Chondrocyte (in vitro differentiated cells): ENCODE measurements at regions not wholly inside any gene's neighbourhood (a gene's known extent, or its start where the extent isn't known, plus 50 kb on each side); places are given as distances from the start of the nearest gene placed in this dataset.

ENCODE experiments used
- DNase-seq: peaks from one replicate; pipeline ENCODE4 v3.0.0; 2021; ENCODE audit warnings: mixed read lengths, low spot score
- H3K27ac Mint-ChIP-seq: one replicate; pipeline ENCODE4 v1.8.0; 2021; ENCODE audit warnings: mild to moderate bottlenecking, moderate library complexity, mixed read lengths; ENCODE audit not compliant: unreplicated experiment
- H3K27me3 Mint-ChIP-seq: 2 replicates; pipeline ENCODE4 v1.8.0; 2021; ENCODE audit warnings: low read depth, mixed read lengths
- H3K36me3 Mint-ChIP-seq: 2 replicates; pipeline ENCODE4 v1.8.0; 2021; ENCODE audit warnings: low read depth, mixed read lengths
- H3K4me1 Mint-ChIP-seq: 2 replicates; pipeline ENCODE4 v1.8.0; 2021; ENCODE audit warnings: low read depth, mild to moderate bottlenecking, mixed read lengths
- H3K4me3 Mint-ChIP-seq: one replicate; pipeline ENCODE4 v1.8.0; 2021; ENCODE audit warnings: mild to moderate bottlenecking, moderate library complexity, mixed read lengths; ENCODE audit not compliant: unreplicated experiment
- H3K9me3 Mint-ChIP-seq: 2 replicates; pipeline ENCODE4 v1.8.0; 2021; ENCODE audit warnings: low read depth, mixed read lengths
- TF ChIP-seq, protein P1 (sequence below): fragments of 200-600 bp; sonication (generic); IDR thresholded peaks from 2 replicates; pipeline ENCODE4 v1.5.0; 2021; ENCODE audit warnings: antibody characterized with exemption, mild to moderate bottlenecking, moderate library complexity

DNA sequence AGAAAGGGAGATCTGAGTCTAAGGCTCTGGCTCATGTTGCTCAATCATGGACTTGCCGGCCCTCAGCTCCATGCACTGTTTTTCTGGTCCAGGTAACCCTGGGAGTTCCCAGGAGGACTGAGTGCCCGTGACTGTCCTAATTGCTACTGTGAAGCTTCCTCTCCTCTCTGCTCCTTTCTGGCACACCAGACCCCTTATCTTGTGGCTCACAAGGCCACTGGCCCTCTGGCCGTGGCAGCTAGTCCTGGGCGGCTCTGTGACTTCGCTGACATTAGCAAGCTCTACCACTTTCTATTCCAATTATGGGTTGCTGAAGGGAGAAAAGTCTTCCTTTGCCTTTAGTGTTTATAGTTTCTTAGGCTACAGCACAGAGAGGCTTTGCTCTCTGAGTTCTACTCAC is 380.2 kb downstream of the RWDD3 start:
- TF ChIP-seq, protein P1, sequence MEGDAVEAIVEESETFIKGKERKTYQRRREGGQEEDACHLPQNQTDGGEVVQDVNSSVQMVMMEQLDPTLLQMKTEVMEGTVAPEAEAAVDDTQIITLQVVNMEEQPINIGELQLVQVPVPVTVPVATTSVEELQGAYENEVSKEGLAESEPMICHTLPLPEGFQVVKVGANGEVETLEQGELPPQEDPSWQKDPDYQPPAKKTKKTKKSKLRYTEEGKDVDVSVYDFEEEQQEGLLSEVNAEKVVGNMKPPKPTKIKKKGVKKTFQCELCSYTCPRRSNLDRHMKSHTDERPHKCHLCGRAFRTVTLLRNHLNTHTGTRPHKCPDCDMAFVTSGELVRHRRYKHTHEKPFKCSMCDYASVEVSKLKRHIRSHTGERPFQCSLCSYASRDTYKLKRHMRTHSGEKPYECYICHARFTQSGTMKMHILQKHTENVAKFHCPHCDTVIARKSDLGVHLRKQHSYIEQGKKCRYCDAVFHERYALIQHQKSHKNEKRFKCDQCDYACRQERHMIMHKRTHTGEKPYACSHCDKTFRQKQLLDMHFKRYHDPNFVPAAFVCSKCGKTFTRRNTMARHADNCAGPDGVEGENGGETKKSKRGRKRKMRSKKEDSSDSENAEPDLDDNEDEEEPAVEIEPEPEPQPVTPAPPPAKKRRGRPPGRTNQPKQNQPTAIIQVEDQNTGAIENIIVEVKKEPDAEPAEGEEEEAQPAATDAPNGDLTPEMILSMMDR: no peak
- no peaks in the 10 kb centered on the region for H3K36me3 Mint-ChIP-seq
- no peaks in the 10 kb centered on the region for H3K9me3 Mint-ChIP-seq
- no peak overlapping the region for H3K27ac Mint-ChIP-seq
- no peak for DNase-seq
- H3K27me3 Mint-ChIP-seq: no peaks in the 10 kb centered on the region
- H3K4me1 Mint-ChIP-seq: no peaks in the 10 kb centered on the region
- H3K4me3 Mint-ChIP-seq: no peak overlapping the region

DNA sequence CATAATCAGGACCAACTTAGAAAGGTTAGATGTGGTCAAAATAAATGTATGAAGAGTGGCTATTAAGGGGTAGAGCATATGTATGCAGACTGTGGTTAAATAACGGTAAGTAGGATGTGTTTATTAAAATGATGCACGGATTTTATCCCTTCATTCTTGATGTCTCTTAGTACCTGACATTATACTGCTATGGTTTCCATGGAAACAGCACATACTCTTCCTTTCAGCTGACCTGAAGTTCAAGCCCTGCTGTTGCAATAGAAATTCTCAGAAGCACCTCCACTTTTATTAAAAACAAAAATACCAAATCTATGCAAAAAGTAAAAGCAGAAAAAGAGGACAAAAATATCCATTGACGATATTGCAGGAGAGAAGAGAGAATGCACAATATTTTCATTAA is 381.4 kb downstream of the RWDD3 start:
- TF ChIP-seq, protein P1: no peak
- Mint-ChIP-seq H3K27ac (no peak overlapping the region), H3K4me1 (no peaks in the 10 kb centered on the region), H3K9me3 (no peaks in the 10 kb centered on the region), H3K4me3 (no peak overlapping the region), H3K27me3 (no peaks in the 10 kb centered on the region), H3K36me3 (no peaks in the 10 kb centered on the region)
- DNase-seq: no peak

DNA sequence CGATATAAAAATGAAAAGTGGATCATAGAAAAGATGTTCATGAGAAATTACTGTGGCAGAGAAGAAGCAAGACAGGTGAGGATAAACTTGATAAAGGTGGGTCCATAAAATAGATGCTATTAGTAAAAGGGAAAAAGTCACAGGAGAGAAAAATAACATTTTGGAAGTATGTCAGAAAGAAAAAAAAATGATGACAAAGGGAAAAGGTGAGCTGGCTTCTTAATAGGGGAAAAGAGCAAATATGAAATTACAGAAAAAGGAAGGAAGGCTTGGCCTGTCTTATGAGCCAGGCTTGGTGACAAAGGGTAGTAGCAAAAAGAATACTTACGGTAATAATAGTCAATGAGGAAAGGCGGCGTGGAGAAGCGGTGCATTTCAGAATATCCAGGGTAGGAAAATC is 386.1 kb downstream of the RWDD3 start:
- no peaks in the 10 kb centered on the region for H3K36me3 Mint-ChIP-seq
- peaks cover 5% of the 10 kb centered on the region for H3K27me3 Mint-ChIP-seq

DNA sequence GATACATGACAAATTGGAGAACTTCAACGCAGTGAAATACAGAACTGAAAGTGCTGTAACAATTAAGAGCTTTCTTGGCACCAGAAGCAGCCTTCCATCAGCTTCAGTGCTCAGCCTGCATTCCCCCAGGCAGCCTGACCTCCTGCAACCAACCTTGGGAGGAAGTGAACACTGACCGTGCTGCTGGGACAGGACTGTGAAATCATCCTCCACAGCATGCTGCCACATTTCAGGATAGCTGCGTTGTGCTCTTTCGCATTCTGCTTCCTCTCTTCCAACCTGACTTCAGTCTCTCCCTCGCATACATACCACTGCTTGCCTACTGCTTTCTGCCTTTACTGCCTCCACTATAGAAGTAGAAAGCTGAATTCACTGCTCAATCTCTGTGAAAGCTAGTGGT is 388.6 kb downstream of the RWDD3 start:
- TF ChIP-seq, protein P1: no peak
- Mint-ChIP-seq H3K27me3 (peaks cover 5% of the 10 kb centered on the region), H3K4me3 (no peak overlapping the region), H3K4me1 (no peaks in the 10 kb centered on the region), H3K36me3 (no peaks in the 10 kb centered on the region), H3K27ac (no peak overlapping the region), H3K9me3 (peaks cover 1% of the 10 kb centered on the region)
- no peak for DNase-seq

More for the DNA sequence above, 386.1 kb downstream of the RWDD3 start:
- no peaks in the 10 kb centered on the region for H3K9me3 Mint-ChIP-seq
- no peaks in the 10 kb centered on the region for H3K4me1 Mint-ChIP-seq
- H3K27ac Mint-ChIP-seq: no peak overlapping the region
- no peak for DNase-seq
- H3K4me3 Mint-ChIP-seq: no peak overlapping the region
- TF ChIP-seq, protein P1: no peak

DNA sequence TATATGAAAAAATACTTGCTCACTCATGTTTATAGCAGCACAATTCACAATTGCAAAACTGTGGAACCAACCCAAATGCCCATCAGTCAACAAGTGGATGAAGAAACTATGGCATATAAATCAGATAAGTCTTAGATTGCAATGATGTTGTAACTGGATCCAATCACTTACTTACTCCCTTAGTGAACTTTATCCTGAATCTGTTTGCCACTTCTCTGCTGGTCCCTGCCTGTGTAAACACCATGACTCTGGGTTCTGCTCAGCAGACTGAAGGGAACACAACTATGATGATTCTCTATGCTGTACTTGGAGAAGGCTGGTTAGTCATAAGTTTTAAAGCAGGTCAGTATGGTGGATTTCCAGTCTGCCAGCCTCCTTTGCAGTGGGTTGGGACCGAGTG is 391.2 kb downstream of the RWDD3 start:
- Mint-ChIP-seq H3K27ac (no peak overlapping the region), H3K27me3 (peaks cover 5% of the 10 kb centered on the region), H3K4me1 (no peaks in the 10 kb centered on the region), H3K36me3 (no peaks in the 10 kb centered on the region), H3K4me3 (no peak overlapping the region), H3K9me3 (peaks cover 4% of the 10 kb centered on the region)
- TF ChIP-seq, protein P1: no peak
- DNase-seq: no peak
